Skeletal muscle satellite cell (primary cell): ENCODE measurements at regions not wholly inside any gene's neighbourhood (a gene's known extent, or its start where the extent isn't known, plus 50 kb on each side); places are given as distances from the start of the nearest gene placed in this dataset.

Experiments used
- H3K27me3 ChIP-seq: 2 replicates; pipeline ENCODE4 v1.7.0; 2013; ENCODE audit warnings: low read length; ENCODE audit not compliant: control insufficient read depth, insufficient read depth
- H3K36me3 ChIP-seq: 2 replicates; pipeline ENCODE4 v1.7.0; 2013; ENCODE audit warnings: mild to moderate bottlenecking, control low read depth, low read length; ENCODE audit not compliant: insufficient read depth
- H3K4me1 ChIP-seq: 2 replicates; pipeline ENCODE4 v1.7.0; 2013; ENCODE audit warnings: low read length; ENCODE audit not compliant: control insufficient read depth, insufficient read depth
- H3K4me2 ChIP-seq: 2 replicates; pipeline ENCODE4 v1.7.0; 2013; ENCODE audit warnings: mild to moderate bottlenecking, low read length
- H3K4me3 ChIP-seq: 2 replicates; pipeline ENCODE4 v1.7.0; 2013; ENCODE audit warnings: low read length
- H3K9ac ChIP-seq: 2 replicates; pipeline ENCODE4 v1.7.0; 2013; ENCODE audit warnings: mild to moderate bottlenecking, low read depth, low read length, moderate library complexity
- H3K9me3 ChIP-seq: replicated peaks from 2 replicates; pipeline ENCODE4 v1.7.0; 2013; ENCODE audit warnings: mild to moderate bottlenecking, control low read depth, low read length

DNA sequence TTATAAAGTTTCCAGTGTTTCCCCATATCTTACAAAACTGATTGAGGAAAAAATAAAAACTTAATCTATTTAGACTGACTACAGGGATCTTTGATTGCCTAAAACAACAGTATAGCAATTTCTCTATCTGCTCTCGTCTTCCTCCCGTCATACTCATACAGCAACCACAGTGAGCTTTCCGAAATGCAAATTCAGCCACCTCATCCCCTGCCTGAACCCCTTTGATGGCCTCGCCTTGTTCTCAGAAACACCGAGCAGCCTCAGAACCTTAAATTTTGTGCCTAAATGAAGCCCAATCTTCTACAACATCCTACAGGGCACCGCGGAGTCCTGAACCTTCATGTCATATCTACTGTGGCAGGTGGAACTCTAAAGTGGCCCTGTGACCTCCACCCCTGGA lies 223.7 kb upstream of the TMEM132C start:
- Histone ChIP-seq H3K27me3 (peaks cover 9% of the 10 kb centered on the region), H3K36me3 (no peaks in the 10 kb centered on the region), H3K9me3 (no peaks in the 10 kb centered on the region), H3K4me2 (no peak overlapping the region), H3K4me3 (no peak overlapping the region), H3K4me1 (no peaks in the 10 kb centered on the region), H3K9ac (no peak overlapping the region)

DNA sequence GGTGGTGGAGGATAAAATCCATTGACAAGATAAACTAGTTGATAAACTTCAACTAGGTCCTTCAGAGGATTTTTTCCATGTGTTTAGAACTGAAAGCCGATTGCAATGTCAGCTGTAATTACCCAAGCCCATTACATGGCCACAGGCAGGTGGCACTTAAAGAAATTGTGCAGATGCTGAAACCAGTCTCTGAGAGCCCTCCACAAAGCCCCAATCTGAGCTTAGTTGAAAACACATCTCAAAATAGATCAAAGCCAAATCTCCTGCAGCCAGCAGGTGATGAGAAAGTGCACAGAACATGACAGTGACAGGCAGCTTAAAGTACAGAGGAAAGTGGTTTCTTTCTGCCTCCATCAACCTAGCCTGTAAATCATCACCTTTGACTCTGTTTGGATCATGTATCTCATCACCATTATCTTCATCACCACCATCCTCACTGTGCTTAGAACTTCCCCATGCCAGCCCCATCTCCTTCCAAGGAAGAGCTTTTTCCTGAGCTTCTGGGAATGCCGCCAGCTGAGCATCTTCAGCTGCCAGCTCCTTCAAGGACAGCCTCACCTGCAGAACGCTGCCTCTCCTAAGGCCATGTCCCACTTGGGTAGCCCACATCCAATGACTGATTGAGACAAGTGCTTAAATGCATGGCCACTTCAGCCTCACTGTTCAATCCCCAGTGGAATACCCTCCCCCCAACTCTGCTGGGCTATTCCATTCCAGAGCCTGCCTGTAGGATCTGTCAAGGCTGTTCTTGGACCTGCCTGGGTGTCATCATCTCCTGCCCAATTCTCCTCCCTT lies 219.5 kb upstream of the TMEM132C start:
- no peaks in the 10 kb centered on the region for H3K9me3 ChIP-seq

DNA sequence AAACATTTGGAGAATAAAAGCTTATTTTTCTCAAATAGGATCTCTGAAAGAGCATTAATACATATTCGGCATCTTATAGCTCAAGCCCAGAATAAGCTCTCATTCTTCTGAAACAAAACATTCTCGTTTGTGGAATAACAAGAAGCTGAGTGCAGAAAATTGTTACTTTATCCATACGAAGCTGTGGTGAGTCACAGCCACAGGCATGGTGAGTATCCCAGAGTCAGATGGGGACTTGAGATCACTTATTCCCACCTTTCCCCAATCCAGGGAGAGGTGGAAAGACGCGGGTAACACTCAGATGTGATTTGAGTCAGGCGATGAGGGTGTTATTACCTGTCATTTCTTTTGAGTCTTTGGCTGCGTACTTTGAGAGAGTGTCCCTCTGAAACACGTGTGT lies 214.6 kb upstream of the TMEM132C start:
- no peak overlapping the region for H3K4me3 ChIP-seq
- no peaks in the 10 kb centered on the region for H3K4me1 ChIP-seq
- H3K4me2 ChIP-seq, result no peak overlapping the region
- peaks cover 4% of the 10 kb centered on the region for H3K27me3 ChIP-seq
- H3K9me3 ChIP-seq, result no peaks in the 10 kb centered on the region
- no peak overlapping the region for H3K9ac ChIP-seq
- no peaks in the 10 kb centered on the region for H3K36me3 ChIP-seq

More for the DNA sequence above, 219.5 kb upstream of the TMEM132C start:
- no peaks in the 10 kb centered on the region for H3K4me1 ChIP-seq
- no peaks in the 10 kb centered on the region for H3K36me3 ChIP-seq
- H3K27me3 ChIP-seq, result peaks cover 9% of the 10 kb centered on the region
- no peak overlapping the region for H3K4me2 ChIP-seq
- H3K9ac ChIP-seq, result no peak overlapping the region
- H3K4me3 ChIP-seq, result no peak overlapping the region

DNA sequence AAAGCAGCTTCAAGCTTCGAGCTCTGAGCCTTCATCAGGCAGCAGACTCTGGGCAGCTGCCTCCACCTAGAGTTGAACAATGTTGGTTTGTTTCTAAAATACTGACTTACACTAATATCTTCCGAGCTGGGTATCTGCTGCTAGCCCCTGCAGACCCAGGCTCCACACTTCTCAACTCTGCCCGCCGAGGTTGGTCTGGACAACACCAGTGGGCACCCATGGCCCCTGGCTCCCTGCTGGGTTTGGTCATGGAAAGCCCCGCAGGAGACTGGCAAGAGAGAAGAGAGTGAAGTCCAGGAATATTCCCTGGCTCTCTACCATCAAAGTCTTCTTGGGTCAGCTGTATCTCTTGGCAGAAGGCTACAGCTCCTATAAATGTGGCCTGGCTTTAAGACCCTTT lies 214.2 kb upstream of the TMEM132C start:
- no peaks in the 10 kb centered on the region for H3K27me3 ChIP-seq
- no peaks in the 10 kb centered on the region for H3K9me3 ChIP-seq
- H3K4me3 ChIP-seq, result no peak overlapping the region
- H3K4me1 ChIP-seq, result no peaks in the 10 kb centered on the region
- no peak overlapping the region for H3K4me2 ChIP-seq
- H3K9ac ChIP-seq, result no peak overlapping the region
- no peaks in the 10 kb centered on the region for H3K36me3 ChIP-seq

DNA sequence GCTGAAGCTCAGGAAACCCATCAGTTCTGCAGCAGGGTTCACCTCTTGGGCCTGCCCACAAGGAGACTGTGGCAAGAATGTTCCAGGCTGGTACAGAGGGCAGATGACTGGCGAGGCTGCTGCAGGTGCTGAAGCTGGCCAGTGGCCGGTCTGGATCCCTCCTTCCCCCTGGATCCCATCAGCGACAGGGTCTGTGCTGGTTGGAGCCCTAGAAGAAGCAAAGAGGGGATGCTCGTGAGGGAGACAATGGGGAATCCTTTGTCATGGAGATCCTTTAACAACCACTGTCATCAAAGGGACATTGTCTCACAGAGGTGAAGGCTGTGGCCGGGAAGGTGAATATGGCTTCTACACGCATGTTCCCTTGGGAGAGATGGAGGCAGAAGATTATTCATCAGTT lies 211.4 kb upstream of the TMEM132C start:
- Histone ChIP-seq H3K4me2 (no peak overlapping the region), H3K36me3 (no peaks in the 10 kb centered on the region), H3K4me1 (no peaks in the 10 kb centered on the region), H3K4me3 (no peak overlapping the region), H3K9me3 (no peaks in the 10 kb centered on the region), H3K27me3 (no peaks in the 10 kb centered on the region), H3K9ac (no peak overlapping the region)

DNA sequence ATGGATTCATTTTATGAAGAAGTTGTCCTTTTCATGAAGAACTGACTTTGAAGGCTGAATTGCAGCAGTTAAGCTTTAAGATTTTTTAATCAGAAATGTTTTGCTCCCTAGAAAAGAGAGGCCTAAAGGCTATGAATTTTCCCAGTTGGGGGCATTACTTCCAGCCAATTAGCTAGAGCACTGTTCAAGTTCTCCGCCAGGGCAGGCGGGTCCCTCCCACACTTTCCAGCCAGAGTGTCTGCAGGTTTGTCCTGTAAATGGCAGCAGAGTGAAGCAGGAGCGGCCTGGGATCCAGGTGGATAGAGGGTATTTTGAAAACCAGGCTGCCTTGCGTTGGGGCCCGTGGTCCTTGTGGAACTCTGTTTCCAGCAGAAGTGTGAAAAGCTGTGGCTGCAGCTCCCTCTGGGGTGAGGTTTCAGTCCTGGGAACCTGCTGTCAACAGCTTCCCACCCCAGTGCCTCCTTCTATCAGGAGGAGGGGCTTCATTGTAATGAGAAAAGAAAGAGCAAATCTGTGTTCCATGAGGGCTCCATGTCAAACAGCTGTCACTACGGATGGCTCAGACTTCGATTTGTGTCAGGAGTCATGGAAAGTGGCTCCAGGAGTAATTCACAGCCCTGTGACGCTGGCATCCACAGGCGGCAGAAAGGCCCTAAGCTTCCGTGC lies 210.7 kb upstream of the TMEM132C start:
- Histone ChIP-seq H3K36me3 (no peaks in the 10 kb centered on the region), H3K9ac (no peak overlapping the region), H3K4me3 (no peak overlapping the region), H3K4me1 (no peaks in the 10 kb centered on the region), H3K27me3 (no peaks in the 10 kb centered on the region), H3K9me3 (no peaks in the 10 kb centered on the region), H3K4me2 (no peak overlapping the region)

DNA sequence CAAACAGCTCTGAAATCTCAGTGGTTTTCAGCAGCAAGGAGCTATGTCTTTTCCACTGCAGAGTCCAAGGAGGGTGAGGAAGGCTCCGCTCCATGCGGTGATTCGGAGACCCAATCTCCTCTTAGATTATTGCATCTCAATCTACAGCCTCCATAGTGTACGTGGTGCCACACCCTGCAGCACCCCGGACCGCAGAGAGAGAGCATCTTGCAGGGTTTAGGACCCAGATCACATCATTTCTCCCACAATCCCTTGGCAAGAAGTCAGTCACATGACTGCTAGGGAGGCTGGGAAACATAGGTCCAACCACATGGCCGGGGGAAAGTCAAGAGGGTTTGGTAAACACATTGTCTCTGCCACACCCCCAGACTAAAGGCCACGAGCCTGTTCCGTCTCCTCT lies 209.4 kb upstream of the TMEM132C start:
- no peak overlapping the region for H3K9ac ChIP-seq
- H3K9me3 ChIP-seq, result no peaks in the 10 kb centered on the region
- H3K36me3 ChIP-seq, result no peaks in the 10 kb centered on the region
- no peak overlapping the region for H3K4me3 ChIP-seq
- no peaks in the 10 kb centered on the region for H3K27me3 ChIP-seq
- H3K4me2 ChIP-seq, result no peak overlapping the region
- H3K4me1 ChIP-seq, result no peaks in the 10 kb centered on the region

DNA sequence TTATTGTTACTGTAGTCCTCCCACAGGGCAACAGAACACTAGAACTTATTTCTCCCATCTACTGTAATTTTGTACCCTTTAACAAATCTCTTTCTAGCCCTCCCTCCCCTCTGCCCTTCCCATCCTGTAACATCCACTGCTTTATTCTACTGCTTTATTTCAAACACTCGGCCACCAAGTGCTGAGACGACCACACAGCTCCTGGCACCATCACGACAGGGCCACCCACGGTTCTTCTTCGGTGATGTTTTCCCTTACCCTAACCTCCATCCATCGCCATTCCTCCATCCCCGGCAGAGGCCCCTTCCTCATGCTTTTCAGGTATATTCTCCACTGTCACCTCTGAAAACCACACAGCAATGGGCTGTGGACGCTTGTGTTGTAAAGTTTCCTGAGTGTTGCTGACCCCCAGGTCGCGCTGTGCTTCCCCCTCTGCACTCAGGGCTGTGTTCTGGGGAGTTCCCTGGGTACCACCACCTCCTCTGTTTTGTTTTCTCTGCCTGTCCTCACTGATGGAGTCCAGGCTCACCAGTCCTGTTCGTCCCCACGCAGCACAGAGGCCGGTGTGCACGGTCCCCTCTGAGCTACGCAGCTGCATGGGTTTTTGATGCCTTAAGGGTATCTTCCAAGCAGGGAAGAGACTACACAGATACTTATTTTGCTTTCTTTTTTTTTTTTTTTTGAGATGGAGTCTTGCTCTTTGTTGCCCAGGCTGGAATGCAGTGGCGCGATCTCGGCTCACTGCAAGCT lies 207.2 kb upstream of the TMEM132C start:
- no peaks in the 10 kb centered on the region for H3K36me3 ChIP-seq
- no peak overlapping the region for H3K4me3 ChIP-seq
- no peak overlapping the region for H3K9ac ChIP-seq
- H3K4me2 ChIP-seq, result no peak overlapping the region
- no peaks in the 10 kb centered on the region for H3K9me3 ChIP-seq
- H3K27me3 ChIP-seq, result no peaks in the 10 kb centered on the region
- H3K4me1 ChIP-seq, result no peaks in the 10 kb centered on the region

DNA sequence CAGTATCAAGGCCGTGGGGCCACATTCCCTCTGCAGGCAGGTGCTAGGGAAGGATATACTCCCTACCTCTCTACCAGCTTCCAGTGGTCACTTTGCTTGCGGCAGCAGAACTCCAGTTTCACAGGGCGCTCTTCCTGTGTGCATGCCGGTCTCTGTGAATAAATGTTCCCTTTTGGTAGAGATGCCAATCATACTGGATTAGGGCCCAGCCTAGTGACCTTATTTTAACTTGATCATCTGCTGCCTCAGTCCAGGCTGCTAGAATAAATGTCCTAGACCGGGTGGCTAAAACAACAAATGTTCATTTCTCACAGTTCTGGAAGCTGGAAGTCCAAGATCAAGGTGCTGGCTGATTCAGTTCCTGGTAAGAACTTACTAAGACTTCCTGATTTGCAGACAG lies 198.8 kb upstream of the TMEM132C start:
- peaks cover 9% of the 10 kb centered on the region for H3K4me1 ChIP-seq
- no peaks in the 10 kb centered on the region for H3K36me3 ChIP-seq
- no peak overlapping the region for H3K4me3 ChIP-seq
- H3K27me3 ChIP-seq, result no peaks in the 10 kb centered on the region
- no peak overlapping the region for H3K9ac ChIP-seq
- no peak overlapping the region for H3K4me2 ChIP-seq
- H3K9me3 ChIP-seq, result no peaks in the 10 kb centered on the region

DNA sequence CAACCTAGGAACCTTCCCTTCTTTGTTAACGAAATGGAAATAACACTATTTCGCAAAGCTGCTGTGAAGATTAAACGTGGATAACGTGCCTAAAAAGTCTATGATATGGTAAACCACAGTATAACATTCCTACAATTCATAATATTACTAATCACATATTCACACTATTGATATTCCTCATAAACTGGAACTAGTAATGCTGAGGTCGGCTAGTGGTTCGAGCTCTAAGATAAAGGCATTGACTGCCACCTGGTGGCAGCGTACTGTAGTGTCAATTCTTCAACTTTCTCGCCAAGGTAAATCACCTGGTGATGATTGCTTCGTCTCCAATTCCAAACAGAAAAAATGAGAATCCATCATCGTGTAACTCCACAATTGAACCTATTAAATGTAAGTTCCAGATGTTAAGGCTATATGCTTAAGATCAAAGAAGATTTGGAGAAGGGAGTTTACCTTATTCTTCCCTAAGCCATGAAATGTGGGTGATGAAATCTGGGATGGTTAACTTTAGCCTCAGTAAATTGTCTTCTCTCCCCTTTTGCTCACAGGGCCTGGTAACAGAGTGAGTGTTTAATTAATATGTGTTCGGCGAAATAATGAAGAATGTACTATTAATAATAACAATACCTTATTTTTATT lies 197.5 kb upstream of the TMEM132C start:
- Histone ChIP-seq H3K9me3 (no peaks in the 10 kb centered on the region), H3K4me2 (no peak overlapping the region)

DNA sequence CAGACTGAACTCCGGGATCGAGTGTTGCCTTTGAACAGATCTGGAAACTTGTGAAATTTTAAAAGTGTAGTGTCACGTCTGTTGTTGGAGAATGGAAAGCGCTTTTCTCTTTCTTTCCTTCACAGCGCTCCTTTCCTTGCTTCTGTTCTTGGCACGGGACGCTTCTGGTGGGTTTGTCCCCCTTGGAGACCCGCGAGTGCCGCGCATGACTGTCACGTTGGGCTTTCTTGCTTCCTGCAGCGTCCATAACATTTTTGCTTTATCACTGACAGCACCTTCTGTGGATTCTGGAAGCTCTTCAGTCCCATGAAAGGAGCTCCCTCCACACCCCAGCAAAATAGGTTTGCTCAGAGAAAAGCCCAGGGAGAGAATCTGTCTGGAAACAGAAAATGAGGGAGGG lies 193.0 kb upstream of the TMEM132C start:
- H3K9me3 ChIP-seq, result no peaks in the 10 kb centered on the region

More for the DNA sequence above, 197.5 kb upstream of the TMEM132C start:
- Histone ChIP-seq H3K9ac (no peak overlapping the region), H3K4me1 (peaks cover 9% of the 10 kb centered on the region), H3K27me3 (no peaks in the 10 kb centered on the region), H3K36me3 (no peaks in the 10 kb centered on the region), H3K4me3 (no peak overlapping the region)

More for the DNA sequence above, 193.0 kb upstream of the TMEM132C start:
- Histone ChIP-seq H3K27me3 (no peaks in the 10 kb centered on the region), H3K4me2 (no peak overlapping the region), H3K4me3 (no peak overlapping the region), H3K9ac (no peak overlapping the region), H3K36me3 (no peaks in the 10 kb centered on the region), H3K4me1 (peaks cover 23% of the 10 kb centered on the region)
